HUDEP-2 (cell line): ENCODE measurements at regions not wholly inside any gene's neighbourhood (a gene's known extent, or its start where the extent isn't known, plus 50 kb on each side); places are given as distances from the start of the nearest gene placed in this dataset.
"Not testable (repeated sequence)": the region's sequence is repeated elsewhere in the genome, so short reads cannot be mapped to it uniquely, and the experiment has no call there.

Source experiments
- DNase-seq, 76 experiments: peaks; one replicate each; lab custom pipeline; 2025; ENCODE audit not compliant: unreplicated experiment in 76 of 76; lab: John Stamatoyannopoulos, UW

DNA sequence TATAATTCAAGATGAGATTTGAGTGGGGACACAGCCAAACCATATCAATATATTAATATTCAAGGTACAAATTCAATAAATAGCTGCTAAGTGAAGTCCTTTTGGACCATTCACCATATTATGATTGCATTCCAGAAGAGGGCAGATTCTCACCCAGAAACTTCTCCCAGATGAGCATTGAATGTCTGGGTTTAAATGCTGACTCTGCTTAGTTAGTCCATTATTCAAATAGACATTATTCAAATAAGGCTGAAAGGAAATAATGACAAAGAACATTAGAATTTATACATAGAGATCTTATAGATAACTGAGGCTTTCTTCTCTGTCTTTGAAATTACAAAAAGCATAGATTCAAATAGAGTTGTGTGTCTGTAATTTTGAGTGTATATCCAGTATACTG, 579.4 kb upstream of the SLC8A1 start:
- no peak for DNase-seq

DNA sequence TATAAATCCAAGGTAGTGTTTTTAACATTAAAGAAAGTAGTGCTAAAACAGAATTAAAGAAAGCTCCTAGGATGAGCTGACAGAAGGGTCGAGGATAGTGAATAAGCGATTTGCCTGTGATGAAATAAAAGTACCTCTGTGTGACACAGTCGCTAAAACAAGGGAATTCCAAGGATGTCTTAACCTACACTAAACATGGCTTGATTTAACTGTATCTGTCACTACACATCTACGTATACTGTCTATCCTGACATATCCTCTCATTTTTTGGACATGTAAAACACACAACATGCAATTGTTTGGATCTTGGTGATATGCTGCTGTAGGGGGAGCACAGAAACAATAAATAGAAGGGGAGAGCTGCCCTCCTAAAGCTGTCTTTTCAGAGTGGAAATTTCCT, 580.8 kb upstream of the SLC8A1 start:
- no peak for DNase-seq

DNA sequence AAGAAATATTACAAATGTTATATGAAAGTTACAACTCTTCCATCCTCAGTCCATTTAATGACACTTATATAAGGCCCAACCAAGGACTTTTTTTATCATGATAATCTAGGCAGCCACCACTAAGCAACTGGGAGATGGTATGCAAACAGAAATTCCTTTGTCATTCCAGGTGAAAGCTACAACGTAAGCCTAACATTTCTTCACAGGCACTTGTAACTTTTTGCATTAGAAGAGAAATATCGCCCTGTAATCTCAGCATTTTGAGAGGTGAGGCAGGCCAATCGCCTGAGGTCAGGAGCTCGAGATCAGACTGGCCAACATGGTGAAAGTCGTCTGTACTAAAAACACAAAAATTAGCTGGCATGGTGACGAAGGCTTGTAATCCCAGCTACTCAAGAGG, 581.2 kb upstream of the SLC8A1 start:
- DNase-seq = no peak

GRCh38 chr2:41038408-41038807, 586.5 kb upstream of the SLC8A1 start:
- no peak for DNase-seq

- not testable (repeated sequence) for DNase-seq
These were observed 587.9 kb upstream of the SLC8A1 start for GRCh38 chr2:41039750-41040149.

- DNase-seq = no peak
These were observed 589.1 kb upstream of the SLC8A1 start for GRCh38 chr2:41040782-41041520.

GRCh38 chr2:41042343-41042742, 590.5 kb upstream of the SLC8A1 start:
- no peak for DNase-seq

GRCh38 chr2:41061356-41061755, 609.5 kb upstream of the SLC8A1 start:
- DNase-seq = no peak

- no peak for DNase-seq
These were observed 610.4 kb upstream of the SLC8A1 start for GRCh38 chr2:41062336-41062735.

DNA sequence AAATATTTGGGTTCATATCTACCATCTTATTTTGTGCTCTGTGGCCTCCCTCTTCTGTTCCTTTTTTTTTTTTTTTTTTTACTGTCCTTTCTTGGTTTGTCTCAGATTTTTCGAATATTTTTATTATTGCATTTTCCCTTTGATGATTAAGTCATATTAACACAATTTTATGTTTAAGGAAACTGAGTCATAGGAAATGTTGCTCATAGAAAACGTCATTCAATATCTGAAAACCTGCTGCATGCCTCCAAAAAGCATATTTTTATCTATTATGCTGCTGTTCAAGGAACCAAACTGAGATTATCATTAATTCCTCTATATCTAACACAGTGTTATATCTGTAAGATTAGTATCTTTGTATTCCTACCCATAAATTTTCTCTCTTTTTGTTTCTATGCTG, 614.3 kb upstream of the SLC8A1 start:
- no peak for DNase-seq

DNA sequence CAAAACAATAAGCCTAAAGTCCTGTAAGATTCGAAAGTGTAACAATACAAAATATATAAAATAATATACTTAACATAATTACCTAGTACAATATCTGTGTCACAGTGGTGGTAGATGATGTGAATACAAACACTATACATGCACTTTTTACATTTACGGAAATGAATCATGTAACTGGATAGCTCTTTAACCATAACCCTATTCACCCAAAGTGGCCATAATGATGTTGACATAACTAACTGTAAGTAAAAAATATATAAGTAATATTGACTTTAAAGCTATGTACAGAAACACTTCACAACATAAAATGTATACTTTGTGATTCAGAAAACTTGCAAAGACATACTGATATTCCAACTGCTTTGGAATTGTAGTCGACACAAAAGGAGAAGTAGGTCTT, 616.9 kb upstream of the SLC8A1 start:
- DNase-seq = no peak

DNA sequence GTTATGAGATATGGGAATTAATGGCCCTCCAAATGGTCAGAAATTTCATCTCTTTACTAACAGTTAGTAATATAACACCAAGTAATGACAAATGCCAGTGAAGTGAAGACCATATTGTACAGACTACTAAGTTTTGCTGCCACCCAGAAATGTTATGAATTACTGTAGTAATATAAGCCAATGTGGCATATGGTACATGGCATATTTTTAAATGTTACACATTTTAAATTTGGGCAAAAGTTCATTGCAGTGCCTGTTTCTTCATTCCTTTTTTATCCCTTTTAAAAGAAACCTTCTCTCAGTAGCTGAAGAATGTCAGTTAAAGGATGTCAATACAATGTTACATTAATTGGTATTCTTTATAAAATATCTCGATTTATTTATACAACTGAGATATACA, 626.5 kb upstream of the SLC8A1 start:
- no peak for DNase-seq

DNA sequence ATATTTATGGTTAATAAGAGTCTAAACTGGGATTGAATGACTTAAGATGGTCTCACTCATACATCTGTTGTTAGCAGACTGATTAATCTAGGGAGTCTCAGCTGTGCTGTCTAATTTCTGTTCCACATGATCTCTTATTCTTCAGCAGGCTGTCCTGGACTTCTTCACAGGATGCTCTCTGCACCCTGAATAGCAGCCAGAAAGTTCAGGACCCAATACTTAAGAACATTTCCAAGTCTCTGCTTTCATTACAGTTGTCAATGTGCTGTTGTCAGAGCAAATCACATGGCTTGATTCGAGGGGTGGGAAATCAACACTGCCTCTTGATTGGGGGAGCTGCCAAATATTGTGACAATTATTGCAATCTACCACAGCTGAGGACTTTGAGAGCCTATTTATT, 627.1 kb upstream of the SLC8A1 start:
- DNase-seq = no peak

DNA sequence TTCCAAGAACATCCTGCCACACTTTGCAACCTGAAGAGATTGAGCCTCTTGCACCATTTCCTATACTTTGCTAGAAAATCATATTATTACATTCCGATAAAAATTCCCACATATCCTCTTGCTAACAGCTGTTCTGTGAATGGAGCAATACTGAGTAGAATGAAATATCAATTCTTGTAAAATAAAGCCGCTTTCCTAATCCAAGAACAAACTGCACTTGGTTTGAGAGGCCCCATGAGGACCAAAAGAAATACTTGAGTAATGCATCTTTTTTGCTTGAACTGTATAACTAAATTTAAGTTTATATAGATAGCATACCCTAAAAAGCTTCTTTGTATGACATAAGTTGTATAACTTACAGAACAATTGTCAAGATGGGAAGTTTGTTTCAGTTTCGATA, 632.4 kb upstream of the SLC8A1 start:
- no peak for DNase-seq

DNA sequence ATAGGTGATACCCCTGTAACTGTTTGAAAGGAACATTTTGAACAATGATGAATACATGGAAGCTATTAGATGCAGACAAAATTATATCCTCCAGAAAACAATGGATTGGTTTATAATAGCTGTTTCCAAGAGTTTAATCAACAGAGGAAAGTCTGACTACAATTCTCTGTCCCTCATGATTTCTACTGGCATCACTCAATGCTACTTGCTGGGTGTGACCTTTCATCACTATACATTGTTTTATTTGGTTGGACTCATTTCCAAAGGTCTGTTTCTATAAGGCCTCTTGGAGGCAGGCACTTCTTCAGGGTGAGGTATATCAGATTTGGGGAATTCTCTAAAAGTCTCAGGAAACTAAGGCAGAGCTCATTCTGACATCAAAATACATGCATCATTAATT, 636.1 kb upstream of the SLC8A1 start:
- no peak for DNase-seq

DNA sequence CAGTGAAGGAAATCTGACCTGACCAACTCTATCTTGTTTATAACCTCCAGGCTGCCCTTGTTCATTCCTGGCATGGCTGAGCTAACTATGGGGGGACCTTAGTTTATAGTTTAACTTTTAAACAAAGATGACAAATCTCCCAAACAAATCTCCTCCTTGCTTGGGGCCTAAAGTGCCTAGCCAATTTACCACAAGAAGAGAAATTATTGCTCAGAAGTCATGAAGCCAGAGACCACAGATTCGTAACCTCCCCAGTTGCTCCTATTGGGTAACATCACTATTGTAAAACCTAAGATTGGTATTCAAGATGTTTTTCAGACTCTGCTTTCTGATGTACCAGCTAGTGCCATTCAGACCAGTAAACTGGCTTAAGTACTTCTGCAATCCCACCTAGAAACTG, 649.4 kb upstream of the SLC8A1 start:
- DNase-seq = no peak

DNA sequence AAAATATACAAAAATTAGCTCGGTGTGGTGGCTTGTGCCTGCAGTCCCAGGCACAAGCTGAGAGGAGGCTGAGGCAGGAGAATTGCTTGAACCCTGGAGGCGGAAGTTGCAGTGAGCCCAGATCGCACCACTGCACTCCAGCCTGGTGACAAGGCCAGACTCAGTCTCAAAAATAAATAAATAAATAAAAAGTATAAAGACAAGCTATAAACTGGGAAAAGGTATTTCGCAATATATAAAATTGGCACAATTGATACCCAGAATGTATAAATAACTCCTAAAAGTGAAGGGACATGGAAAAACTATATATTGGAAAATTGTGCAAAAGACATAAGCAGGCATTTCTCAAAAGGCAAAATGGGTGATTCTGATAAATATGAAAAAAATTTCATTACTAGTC, 657.9 kb upstream of the SLC8A1 start:
- DNase-seq = no peak

GRCh38 chr2:41111836-41112627, 660.1 kb upstream of the SLC8A1 start:
- DNase-seq = no peak

- no peak for DNase-seq
These were observed 664.4 kb upstream of the SLC8A1 start for GRCh38 chr2:41116106-41116797.

- DNase-seq = no peak
These were observed 667.6 kb upstream of the SLC8A1 start for GRCh38 chr2:41119489-41119888.

DNA sequence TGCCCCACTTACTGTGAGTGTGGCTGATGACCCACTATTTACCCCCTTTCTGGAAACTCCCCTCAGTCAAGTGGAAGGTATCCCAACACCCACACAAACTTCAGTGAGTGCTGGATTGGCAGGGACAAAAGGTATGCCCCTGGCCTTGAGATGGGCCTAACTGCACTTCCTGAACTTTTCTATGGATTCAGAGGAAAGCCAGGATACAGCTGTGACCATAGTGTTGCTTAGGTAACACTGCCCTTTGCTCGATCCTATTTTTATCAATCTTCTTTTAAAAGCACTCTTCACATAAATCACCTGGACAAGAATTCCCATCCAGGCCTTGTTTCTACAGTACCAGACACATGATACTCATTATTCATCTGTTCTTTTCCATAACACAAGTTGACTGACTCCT, 671.5 kb upstream of the SLC8A1 start:
- no peak for DNase-seq

DNA sequence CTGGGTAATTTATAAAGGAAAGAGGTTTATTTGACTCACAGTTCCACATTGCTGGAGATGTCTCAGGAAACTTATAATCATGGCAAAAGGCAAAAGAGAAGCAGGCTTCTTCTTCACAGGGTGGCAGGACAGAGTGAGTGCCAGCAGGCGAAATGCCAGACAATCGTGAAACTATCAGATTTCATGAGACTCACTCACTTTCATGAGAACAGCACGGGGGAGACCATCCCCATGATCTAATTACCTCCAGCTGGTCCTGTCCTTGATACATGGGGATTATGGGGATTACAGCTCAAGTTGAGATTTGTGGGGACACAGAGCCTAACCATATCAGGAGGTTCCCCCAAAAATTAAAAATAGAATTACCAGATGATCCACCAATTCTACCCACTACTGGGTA, 675.5 kb upstream of the SLC8A1 start:
- DNase-seq = no peak
